C4-2B (cell line): ENCODE measurements at regions not wholly inside any gene's neighbourhood (a gene's known extent, or its start where the extent isn't known, plus 50 kb on each side); places are given as distances from the start of the nearest gene placed in this dataset.

Experiments
- CTCF ChIP-seq: fragments of 450-650 bp; conservative IDR thresholded peaks from 2 replicates; pipeline ENCODE4 v1.5.1; 2017; ENCODE audit warnings: mild to moderate bottlenecking
- ZFX ChIP-seq: fragments of 450-650 bp; IDR thresholded peaks from 2 replicates; pipeline ENCODE4 v1.6.1; 2017

GRCh38 chr9:13705918-13706317 is 426.4 kb upstream of the MPDZ start:
- no peak for TF ChIP-seq CTCF
- TF ChIP-seq ZFX, result no peak
